ENCODE measurements at regions not wholly inside any gene's neighbourhood (a gene's known extent, or its start where the extent isn't known, plus 50 kb on each side); places are given as distances from the start of the nearest gene placed in this dataset.

DNA sequence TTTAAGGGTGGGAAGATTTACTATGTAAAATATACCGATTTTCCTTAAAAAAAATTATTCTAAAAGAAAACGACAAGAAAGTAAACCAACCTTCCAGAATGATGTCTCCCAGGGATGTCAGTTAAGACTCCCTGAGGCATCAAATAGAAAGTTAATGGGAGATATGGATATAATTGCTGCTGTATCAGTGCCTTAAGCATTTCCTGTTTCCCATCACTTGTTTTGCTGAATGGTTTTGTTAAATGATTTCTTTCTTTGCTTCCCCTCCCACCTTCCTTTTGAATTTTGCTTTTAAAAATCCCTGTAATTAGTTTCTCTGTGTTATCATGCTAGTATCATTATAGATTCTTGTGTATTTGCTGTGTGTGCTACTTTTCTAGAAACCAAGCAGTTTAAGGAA, 154.3 kb upstream of the CWC22 start:
- TF ChIP-seq, protein P1, sequence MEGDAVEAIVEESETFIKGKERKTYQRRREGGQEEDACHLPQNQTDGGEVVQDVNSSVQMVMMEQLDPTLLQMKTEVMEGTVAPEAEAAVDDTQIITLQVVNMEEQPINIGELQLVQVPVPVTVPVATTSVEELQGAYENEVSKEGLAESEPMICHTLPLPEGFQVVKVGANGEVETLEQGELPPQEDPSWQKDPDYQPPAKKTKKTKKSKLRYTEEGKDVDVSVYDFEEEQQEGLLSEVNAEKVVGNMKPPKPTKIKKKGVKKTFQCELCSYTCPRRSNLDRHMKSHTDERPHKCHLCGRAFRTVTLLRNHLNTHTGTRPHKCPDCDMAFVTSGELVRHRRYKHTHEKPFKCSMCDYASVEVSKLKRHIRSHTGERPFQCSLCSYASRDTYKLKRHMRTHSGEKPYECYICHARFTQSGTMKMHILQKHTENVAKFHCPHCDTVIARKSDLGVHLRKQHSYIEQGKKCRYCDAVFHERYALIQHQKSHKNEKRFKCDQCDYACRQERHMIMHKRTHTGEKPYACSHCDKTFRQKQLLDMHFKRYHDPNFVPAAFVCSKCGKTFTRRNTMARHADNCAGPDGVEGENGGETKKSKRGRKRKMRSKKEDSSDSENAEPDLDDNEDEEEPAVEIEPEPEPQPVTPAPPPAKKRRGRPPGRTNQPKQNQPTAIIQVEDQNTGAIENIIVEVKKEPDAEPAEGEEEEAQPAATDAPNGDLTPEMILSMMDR (IDR thresholded peaks at IDR 0.05) = no peak
- DNase-seq = no peak
- H3K4me1 ChIP-seq (ENCODE audit: control insufficient read depth, insufficient read depth, low read length) = no peaks in the 10 kb centered on the region
- WGBS (ENCODE audit: insufficient coverage) = no CpG with 5 or more reads among the region's 2 CpGs
- Mint-ChIP-seq H3K4me1 (no peaks in the 10 kb centered on the region), H3K4me3 (no peak overlapping the region), H3K36me3 (no peaks in the 10 kb centered on the region), H3K27me3 (ENCODE audit: low read depth in 2 of 2) (no peaks in the 10 kb centered on the region), H3K27ac (no peak overlapping the region), H3K9me3 (peaks cover 0 to 3% of the 10 kb centered on the region in 2 donors)
- intact Hi-C loops (cut with micrococcal nuclease) = no loop called here
- H3K27ac ChIP-seq (ENCODE audit: low read length) = no peak overlapping the region
- no peak for ATAC-seq
- H3K36me3 ChIP-seq (ENCODE audit: control insufficient read depth, insufficient read depth, low read length) = no peaks in the 10 kb centered on the region
- no peaks in the 10 kb centered on the region for H3K27me3 ChIP-seq (ENCODE audit: control insufficient read depth, insufficient read depth, low read length)
- H3K9me3 ChIP-seq (ENCODE audit: control insufficient read depth, insufficient read depth, low read length) = no peaks in the 10 kb centered on the region
- no peak overlapping the region for H3K4me3 ChIP-seq (ENCODE audit: low read length)

GRCh38 chr2:180159921-180160320, 152.8 kb upstream of the CWC22 start:
- no peaks in the 10 kb centered on the region for H3K9me3 Mint-ChIP-seq
- no peak overlapping the region for H3K4me3 ChIP-seq (ENCODE audit: low read length)
- intact Hi-C loops (cut with micrococcal nuclease) = no loop called here
- H3K36me3 ChIP-seq (ENCODE audit: control insufficient read depth, insufficient read depth, low read length) = no peaks in the 10 kb centered on the region
- DNase-seq = no peak
- no peak overlapping the region for H3K27ac ChIP-seq (ENCODE audit: low read length)
- no peak overlapping the region for H3K4me3 Mint-ChIP-seq
- ATAC-seq = no peak
- H3K4me1 ChIP-seq (ENCODE audit: control insufficient read depth, insufficient read depth, low read length) = no peaks in the 10 kb centered on the region
- TF ChIP-seq, protein P1 (IDR thresholded peaks at IDR 0.05) = no peak
- no peaks in the 10 kb centered on the region for H3K36me3 Mint-ChIP-seq
- H3K9me3 ChIP-seq (ENCODE audit: control insufficient read depth, insufficient read depth, low read length) = no peaks in the 10 kb centered on the region
- no peak overlapping the region for H3K27ac Mint-ChIP-seq
- 45% methylated on average over 1 of the region's 2 CpGs for WGBS (ENCODE audit: insufficient coverage)
- H3K4me1 Mint-ChIP-seq = no peaks in the 10 kb centered on the region
- H3K27me3 ChIP-seq (ENCODE audit: control insufficient read depth, insufficient read depth, low read length) = no peaks in the 10 kb centered on the region
- no peaks in the 10 kb centered on the region for H3K27me3 Mint-ChIP-seq (ENCODE audit: low read depth in 2 of 2)

- no peaks in the 10 kb centered on the region for H3K9me3 ChIP-seq (ENCODE audit: control insufficient read depth, insufficient read depth, low read length)
- H3K4me3 ChIP-seq (ENCODE audit: low read length) = no peak overlapping the region
- no peaks in the 10 kb centered on the region for H3K36me3 ChIP-seq (ENCODE audit: control insufficient read depth, insufficient read depth, low read length)
- Mint-ChIP-seq H3K36me3 (no peaks in the 10 kb centered on the region), H3K27me3 (ENCODE audit: low read depth in 2 of 2) (no peaks in the 10 kb centered on the region), H3K9me3 (peaks cover 0 to 3% of the 10 kb centered on the region in 2 donors), H3K27ac (no peak overlapping the region), H3K4me3 (no peak overlapping the region), H3K4me1 (no peaks in the 10 kb centered on the region)
- intact Hi-C loops (cut with micrococcal nuclease) = no loop called here
- no peak for DNase-seq
- no peaks in the 10 kb centered on the region for H3K4me1 ChIP-seq (ENCODE audit: control insufficient read depth, insufficient read depth, low read length)
- no CpG with 5 or more reads among the region's 2 CpGs for WGBS (ENCODE audit: insufficient coverage)
- TF ChIP-seq, protein P1 (IDR thresholded peaks at IDR 0.05) = no peak
- H3K27me3 ChIP-seq (ENCODE audit: control insufficient read depth, insufficient read depth, low read length) = no peaks in the 10 kb centered on the region
- H3K27ac ChIP-seq (ENCODE audit: low read length) = no peak overlapping the region
- no peak for ATAC-seq
These were observed 151.9 kb upstream of the CWC22 start for GRCh38 chr2:180158961-180159360.

DNA sequence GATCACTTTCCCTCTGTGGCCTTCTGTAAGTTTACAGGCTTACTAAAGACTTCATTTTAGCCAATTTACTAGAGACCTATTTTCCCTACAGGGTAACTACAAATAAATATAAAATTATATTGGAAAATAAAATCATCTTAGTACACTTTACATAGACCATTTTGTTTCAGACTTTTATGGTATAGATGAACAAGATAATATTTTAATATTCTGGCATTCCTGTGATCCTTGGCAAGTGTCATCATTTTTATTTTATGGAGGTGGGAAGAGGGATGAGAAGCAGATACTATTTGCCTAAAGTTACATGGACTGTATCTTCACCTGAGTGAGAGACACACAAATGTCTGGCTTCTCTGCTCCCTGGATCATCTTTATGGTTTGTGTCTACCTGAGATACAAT, 149.6 kb upstream of the CWC22 start:
- Histone ChIP-seq H3K36me3 (ENCODE audit: control insufficient read depth, insufficient read depth, low read length) (no peaks in the 10 kb centered on the region), H3K4me1 (ENCODE audit: control insufficient read depth, insufficient read depth, low read length) (no peaks in the 10 kb centered on the region), H3K9me3 (ENCODE audit: control insufficient read depth, insufficient read depth, low read length) (no peaks in the 10 kb centered on the region), H3K27ac (ENCODE audit: low read length) (no peak overlapping the region), H3K27me3 (ENCODE audit: control insufficient read depth, insufficient read depth, low read length) (no peaks in the 10 kb centered on the region), H3K4me3 (ENCODE audit: low read length) (no peak overlapping the region)
- TF ChIP-seq, protein P1 (IDR thresholded peaks at IDR 0.05) = no peak
- intact Hi-C loops (cut with micrococcal nuclease) = no loop called here
- Mint-ChIP-seq H3K36me3 (no peaks in the 10 kb centered on the region), H3K27me3 (ENCODE audit: low read depth in 2 of 2) (no peaks in the 10 kb centered on the region), H3K9me3 (peaks cover 2 to 3% of the 10 kb centered on the region in 2 donors), H3K27ac (no peak overlapping the region), H3K4me1 (no peaks in the 10 kb centered on the region), H3K4me3 (no peak overlapping the region)
- ATAC-seq = no peak
- no peak for DNase-seq

Measured in natural killer cell (primary cell).